ENCODE measurements at regions not wholly inside any gene's neighbourhood (a gene's known extent, or its start where the extent isn't known, plus 50 kb on each side); places are given as distances from the start of the nearest gene placed in this dataset.
A peak's percentile ranks its signal among the peaks of the same experiment; 100 is the strongest.

DNA sequence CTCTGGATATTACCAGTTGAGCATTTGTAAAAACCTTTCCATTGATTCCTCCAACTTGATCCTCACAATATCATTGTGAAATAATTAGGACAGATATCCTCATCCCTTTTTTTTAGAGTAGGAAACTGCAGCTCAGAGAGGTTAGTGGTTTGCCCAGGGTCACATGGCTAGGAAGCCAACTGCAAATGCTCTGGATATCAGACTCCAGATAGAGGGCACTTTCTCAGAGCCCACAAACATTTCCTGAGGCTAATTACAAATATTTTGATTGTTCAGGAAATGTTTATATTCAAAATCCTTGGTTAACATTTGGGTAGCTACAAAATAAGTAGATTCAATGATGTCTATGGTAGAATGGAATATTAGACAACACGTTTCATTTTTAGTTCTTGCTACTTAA, 154.8 kb upstream of the DPYD start:
- no peak for DNase-seq (ENCODE audit: low spot score)

DNA sequence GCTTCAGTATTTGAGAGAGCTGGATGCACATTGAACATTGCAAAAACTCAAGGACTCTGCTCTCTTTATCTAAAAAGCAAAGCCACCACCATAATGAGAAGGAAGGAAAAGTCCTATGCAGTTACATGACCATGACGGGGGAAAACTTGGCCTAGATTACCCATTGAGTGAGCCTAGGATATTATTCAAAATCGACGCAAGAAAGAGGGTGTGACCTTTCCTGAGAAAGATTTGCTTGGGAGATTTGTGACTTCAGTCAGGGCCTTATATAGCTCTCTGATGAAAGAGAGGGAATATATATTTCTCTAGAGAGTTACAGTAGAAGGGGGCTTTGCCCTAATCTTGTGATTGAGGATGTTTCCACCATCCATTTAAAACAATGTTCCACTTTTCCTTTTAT, 153.0 kb upstream of the DPYD start:
- DNase-seq (ENCODE audit: low spot score), result no peak

DNA sequence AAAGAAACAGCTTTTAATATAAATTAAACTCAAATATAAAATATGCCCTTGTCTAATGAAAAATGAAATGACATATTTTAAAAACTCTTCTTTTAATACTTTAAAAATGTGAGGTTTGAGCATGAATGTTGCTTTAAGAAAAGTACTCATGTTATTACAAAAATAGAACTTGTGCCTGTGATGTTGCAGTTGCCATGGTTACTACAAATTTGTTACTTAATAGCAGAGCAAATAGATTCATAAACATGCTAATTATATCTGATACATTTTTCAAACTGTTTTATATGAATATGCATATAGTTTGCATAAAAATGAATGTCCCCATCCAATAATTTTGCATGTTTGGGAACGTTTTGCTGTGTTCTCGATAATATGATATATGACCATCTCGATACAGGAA, 152.3 kb upstream of the DPYD start:
- no peak for DNase-seq (ENCODE audit: low spot score)

DNA sequence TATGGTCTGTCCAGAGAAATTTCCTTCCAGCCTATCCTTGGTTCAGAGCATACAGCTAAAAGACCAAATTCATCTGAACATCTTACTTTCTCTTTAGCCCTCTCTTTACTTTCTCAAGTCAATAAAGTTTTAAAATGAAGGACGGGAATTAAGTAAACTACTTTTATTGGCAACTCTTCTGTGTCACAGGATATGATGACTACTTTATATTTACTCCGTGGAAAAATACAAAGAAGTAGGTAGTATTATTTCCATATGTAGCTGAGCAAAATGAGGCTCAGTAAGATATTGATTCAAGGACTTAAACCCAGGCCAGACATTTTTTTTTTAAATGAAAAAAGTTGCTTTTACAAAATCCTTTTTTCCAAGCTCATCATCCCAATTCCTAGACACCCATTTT, 151.2 kb upstream of the DPYD start:
- DNase-seq (ENCODE audit: low spot score), result no peak

DNA sequence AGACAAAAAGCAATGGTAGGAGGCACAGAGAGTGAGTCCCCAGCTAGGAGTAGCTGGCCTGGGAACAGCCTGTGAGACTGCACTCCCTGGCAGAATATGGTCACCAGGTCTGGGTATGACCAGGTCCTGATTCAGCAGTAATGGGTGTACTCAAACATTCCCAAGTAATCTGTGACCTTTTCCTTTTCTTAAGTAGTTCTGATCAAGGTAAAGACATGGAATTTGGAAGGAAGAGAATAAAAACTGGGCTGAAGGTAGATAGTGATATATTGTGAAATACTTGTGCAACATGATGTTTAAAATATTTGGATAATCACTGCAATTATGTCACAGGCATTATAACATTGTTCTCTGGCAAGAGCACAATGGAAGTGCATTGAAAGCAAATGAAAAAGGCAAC, 147.2 kb upstream of the DPYD start:
- no peak for DNase-seq (ENCODE audit: low spot score)

DNA sequence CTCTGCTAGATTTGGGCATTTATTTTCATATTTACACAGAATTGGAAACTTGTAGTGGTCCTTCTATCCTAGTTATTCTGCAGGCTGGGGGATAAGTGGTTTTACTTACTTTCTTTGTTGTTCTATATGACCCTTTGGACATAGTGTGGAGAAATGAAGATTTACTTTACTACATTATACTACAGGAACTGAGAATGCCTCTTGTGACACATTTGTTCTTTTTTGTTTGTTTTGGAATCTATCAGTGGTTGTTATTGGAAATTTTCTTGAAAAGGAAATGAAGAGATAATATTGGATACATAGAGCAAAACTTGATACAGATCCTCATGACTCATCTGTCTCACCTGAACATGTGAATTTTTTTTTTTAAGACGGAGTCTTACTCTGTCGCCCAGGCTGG, 146.1 kb upstream of the DPYD start:
- no peak for DNase-seq (ENCODE audit: low spot score)

DNA sequence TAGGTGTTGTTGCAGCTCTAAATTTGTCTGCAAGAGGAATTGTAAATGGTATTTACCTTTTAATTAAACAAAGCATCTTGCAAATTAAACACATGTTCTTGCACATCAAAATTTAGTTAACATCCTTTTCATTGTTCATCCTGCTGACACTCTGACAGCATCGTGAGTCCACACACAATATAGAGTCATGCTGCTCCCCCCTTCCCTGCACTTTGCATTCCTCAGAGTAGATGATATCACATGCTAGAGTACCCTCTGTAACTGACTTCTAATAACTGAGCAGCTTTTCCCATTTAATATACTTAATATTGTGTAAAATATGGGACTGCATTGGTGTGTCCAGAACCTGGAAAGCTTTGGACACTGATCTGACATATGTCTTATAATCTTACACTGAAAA, 138.8 kb upstream of the DPYD start:
- DNase-seq (ENCODE audit: low spot score), result no peak

DNA sequence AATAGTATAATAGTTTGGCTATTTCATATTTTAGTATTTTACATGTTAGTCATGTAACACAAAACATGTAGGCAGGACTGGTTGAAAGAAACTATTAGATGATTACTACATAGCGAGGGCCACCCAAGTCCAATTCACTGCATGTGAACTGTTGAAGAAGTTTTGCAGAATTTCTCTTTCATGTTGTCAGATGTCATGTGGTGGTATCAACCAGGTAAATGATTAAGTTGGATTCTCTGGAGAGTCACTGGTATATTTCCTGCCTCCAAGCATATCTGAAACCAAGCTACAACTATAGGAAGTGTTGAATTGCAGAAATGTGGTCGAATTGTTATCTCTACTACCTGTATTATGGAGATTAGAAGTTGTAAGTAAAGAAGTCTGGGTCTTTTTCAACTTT, 137.8 kb upstream of the DPYD start:
- DNase-seq (ENCODE audit: low spot score), result no peak

DNA sequence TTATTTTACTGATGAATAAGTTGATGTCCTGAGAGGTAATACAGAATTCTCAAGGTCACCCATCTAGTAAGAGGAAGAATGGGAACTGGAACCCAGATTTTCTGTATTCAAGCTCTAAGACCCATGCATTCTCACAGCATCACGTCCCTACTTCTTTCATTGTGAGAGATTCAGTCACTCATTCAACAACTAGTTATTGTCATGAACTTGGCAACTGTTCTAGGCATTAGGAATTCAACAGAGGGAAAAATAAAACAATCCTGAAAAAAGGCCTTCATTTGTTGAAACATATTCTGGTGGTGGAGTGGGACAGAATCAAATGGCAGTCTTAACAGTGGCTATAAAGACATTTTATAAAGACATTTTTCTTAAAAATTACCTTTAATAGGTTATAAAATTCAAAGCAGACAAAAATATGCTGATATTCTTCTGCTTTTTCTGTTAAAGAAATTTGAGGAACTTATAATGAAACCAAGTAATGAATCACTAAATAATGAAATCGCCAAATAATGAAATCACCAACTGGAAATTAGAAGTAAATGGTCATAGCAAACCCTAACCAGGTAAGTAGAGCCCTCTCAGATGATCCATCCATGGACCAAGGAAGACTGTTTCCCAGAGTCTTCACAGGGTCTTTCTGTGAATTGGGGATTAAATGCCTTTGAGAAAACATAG, 136.5 kb upstream of the DPYD start:
- DNase-seq (ENCODE audit: low spot score), result no peak

DNA sequence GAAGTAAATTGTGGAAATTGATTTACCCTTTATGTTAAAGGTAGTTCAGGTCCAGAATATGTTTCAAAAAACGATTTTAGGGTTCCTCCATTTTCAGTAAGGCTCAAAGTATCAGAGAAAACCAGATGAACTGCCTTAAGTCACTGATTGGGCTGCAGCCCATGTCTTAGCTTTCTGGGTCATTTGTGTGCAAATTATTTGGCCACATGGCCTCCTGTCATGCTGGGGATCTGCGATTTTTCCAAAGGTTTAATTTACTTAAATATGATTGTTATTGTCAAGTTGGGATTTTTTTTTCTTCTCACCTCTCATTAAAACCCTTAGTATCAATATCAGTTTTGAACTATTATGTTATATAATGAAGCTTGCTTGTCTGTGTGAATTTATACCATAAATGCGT, 135.9 kb upstream of the DPYD start:
- no peak for DNase-seq (ENCODE audit: low spot score)

DNA sequence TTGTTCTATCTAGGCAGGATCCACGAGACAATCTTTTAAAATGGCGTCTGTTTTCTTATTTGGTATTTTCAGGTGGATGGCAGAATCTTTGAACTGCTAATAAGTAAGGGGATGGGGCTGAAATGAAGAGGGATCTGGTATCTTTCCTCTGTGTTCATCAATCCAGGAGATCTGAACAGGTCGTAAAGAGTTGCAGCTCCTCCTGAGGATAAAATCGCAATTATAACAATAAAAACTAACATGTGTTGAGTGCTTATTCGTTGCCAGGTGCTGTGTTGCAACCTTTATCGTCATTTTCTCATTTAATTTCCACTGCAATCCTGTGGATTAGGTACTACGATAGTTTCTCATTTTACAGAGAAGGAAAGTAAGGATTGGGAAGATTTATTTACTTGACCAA, 134.6 kb upstream of the DPYD start:
- no peak for DNase-seq (ENCODE audit: low spot score)

DNA sequence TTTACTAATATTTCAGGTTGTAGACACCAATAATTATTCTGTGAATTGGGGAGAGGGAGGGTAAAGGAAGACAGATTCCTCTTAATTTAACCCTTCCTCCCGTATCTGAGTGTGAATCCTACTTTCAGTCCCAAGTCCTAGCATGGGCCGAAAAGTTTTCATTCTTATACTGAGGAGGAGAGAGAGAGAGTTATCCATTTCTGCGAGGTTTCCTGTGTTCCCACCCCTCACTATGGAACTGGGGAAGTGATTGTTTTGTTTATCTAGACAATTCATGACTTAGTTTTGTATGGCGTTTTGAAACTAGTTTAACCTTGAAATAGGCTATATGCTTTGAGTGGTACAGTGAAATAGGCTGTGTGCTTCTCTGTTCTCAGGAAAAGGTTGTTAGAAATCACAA, 134.0 kb upstream of the DPYD start:
- no peak for DNase-seq (ENCODE audit: low spot score)

DNA sequence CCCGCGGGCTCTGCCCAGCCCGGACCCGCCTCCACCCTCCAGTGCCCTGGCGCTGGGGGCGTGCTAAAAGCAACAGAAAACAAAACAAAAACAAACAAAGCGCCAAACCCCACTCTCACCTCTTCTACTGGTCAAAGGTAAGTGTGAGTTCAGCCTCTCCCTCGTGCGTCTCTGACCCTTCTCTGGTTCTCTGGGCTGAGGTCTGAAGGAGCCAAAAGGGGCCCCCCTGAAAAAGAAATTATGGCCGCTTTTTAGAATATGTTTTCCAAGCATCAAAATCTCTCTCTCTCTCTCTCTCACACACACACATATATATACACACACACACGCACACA, 133.5 kb upstream of the DPYD start:
- DNase-seq (ENCODE audit: low spot score), result no peak

DNA sequence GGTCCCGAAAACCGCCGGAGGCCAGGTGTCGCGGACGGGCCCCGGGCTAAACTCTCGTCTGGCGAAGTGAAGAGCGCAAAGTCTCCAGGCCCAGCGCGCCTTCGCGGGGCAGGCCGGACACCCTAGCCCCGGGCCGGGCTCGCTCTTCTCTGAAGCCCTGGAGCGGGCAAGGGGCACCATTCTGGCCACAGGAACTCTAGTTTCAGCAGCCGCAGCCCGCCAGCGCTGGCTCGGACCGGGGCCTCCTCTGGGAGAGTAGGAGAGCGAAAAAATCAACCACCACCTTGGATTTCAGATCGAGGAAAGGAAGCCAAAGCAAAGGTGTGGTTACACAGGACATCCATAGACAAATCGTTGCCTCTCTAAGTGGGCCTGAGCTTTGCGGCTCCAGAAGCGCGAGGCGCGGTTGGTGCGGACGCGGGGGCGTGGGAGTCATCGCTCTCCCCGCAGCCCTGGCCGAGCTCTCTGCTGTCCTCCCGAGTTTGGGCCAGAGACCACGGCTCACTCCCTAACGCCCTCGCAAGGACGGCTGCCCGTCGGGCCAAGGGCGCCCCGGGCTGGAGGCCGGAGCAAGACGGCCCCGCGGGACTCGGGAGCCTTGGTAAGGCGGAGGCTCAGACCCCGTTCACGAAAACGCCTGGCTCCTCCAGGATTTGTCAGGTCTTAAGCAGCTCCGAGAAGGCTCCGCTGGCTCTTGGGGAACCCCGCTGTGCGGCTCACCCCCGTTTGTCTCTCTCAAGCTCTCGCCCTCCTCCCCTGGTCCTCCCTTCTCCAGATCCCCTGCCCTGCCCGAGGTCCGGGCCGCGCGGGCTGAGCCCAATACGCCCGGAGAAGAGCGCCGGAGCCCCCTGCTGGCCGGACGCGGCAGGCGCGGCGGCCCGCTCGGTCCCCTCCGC, 132.9 kb upstream of the DPYD start:
- peak; percentile 56 for DNase-seq (ENCODE audit: low spot score)

DNA sequence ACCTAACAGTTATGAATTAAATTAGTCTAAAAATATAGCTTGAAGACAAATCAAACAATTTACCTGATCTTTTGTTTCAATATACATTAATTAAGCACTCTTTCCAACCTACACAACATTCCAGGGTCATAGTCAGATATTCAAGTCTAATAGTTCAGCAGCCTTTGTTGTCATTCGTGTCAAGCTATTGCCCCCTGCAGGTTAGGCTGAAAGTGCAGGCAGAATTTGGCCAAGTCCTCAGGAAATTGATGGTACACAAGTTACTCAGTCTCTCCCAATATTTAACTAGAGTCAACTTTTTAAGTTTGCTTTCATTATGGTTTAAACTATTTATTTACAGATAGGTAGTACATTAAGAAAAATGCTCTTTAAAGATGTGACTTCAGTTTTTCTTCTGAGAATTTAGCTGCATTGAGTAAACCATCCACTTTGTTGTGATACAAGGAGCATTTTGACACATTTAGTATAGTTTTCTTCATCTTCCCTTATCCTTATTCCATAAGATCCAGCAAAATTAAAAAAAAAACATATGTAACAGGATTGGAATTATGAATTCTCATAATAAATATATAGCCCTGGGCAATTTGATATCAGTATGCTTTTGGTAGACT, 130.3 kb upstream of the DPYD start:
- peak; percentile 75 for DNase-seq (ENCODE audit: low spot score)

DNA sequence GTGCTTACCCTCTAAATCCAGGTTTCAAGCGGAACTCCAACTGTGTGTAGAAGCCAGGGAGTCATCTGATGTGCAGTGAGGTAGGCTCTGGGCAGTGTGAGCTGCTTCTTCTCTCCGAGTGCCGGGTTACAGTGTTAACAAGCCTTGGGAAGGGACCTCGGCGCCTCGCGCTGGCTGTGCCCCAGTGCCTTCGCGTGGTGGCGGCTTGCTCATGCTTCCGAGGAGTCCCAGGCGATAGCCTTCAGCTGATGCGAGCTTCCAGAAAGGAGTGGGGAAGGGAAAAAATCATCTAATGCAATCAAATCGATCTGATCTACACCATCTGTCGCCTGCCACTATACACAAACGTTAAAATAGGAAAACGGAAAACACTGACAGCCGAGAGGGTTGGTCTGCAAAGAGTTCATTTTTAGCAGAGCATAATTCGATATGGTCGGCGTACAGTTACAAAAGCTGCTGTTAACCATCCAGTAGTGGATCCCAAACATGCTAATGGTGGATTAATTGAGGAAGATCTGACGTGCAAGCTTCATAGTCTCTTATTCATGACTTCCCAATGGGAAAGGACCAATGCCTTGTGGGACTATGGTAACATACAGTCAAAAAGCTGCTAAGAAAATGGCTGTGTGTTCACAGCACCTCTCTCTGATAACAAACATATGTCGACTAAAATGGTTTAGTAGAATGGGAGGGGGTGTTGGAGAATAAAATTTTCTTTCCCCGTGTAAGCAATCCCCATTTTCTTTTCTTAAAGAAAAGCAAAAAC, 128.7 kb upstream of the DPYD start:
- no peak for DNase-seq (ENCODE audit: low spot score)

DNA sequence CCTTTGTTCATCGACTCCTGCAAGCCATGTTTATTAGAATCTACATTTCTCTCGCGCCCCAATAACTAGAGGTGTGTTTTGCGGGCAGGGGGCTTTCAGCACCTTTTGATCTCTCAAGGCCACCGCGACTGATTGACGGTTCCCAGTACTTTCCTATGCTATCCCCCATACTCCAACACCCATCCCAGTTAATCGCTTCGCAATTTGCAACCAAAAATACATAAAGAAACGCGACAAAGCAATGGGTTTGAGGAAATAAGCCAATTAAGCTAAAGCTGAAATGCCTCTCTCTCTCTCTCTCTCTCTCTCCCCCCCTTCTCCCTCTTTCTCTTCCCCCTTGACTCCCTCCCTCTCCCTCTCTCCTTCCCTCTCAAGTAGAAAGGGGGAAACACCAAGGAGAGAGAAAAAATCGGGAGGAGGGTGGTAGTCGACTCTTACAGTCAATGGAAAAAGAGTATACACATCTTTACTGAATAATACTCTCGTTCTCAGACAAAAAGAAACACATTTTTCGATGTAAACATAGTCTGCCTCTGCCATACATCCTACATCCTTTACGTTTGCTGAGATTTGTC, 128.0 kb upstream of the DPYD start:
- no peak for DNase-seq (ENCODE audit: low spot score)

DNA sequence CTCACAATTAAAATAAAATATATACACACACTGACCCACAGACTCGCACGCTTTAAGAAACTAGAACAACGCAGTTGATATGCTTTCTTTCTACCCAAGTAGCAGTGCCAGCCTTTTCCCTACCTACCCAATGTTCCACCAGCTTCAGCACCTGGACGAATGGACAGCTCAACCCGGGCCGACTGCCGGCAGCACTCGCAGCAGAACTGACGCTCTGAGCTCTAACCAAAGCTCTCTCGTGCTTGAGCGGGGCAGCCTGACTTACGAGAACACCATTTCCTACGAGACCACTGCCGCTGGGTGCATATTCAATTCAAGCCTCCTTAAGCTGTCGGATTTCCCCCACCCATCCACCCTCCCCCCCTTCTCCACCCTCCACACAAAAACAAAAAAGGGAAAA, 127.4 kb upstream of the DPYD start:
- peak; percentile 85 for DNase-seq (ENCODE audit: low spot score)

DNA sequence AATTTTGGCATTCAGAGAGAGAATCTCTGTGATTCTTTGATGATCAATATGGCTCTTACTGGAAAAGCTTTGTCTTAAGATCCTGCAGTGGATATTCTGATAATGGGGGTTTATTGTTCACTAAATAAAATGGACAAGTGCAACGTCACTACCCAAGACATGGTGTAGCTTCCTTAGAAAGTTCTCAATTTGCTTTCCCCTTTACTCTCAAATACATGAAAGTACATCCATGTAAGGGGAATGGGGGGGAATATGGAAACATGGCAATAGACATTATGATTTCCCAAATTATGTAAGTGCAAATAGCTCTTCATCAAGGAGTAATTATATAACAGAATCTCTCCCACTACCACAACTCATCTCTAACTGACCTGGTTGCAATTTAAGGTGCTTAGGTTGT, 126.3 kb upstream of the DPYD start:
- DNase-seq (ENCODE audit: low spot score), result no peak

DNA sequence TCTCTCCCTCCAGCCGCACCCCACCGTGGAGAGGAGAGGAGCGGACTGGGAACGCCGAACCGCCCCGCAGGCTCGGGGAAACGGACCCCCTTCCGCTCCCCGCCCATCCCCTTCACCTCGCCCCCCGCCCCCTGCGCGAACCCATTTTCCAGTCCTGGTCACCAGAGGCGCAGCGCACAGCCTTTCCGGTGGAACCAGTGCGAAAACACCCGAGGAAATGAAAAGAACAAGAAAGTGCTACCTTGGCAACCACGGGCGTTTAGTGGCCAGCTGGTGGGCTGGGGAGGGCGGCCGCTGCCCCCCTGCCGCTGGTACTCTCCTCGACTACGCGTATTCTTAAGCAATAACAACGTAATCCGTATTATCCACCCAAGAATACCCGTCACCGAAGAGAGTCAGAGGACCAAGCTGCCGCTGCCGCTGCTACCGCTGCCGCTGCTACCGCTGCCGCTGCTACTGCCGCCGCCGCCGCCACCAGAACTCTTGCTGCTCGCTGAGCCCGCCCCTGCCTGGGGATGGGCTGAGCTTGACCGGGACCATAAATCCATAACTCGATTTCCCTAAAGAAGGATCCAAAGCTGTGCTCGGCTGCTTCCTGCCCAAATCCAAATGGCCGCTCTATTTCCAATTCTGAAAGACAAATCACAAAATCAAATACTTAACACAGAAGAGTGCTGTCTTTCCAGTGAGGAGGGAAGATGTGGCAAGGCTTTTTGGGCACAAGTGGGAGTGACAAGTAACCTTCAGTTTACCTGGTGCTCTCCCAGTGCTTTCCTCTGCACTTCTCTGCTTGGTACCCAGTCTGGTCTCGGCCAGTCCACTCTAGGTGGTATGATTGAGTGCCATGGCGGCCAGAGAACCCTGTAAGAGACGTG, 125.2 kb upstream of the DPYD start:
- no peak for DNase-seq (ENCODE audit: low spot score)

DNA sequence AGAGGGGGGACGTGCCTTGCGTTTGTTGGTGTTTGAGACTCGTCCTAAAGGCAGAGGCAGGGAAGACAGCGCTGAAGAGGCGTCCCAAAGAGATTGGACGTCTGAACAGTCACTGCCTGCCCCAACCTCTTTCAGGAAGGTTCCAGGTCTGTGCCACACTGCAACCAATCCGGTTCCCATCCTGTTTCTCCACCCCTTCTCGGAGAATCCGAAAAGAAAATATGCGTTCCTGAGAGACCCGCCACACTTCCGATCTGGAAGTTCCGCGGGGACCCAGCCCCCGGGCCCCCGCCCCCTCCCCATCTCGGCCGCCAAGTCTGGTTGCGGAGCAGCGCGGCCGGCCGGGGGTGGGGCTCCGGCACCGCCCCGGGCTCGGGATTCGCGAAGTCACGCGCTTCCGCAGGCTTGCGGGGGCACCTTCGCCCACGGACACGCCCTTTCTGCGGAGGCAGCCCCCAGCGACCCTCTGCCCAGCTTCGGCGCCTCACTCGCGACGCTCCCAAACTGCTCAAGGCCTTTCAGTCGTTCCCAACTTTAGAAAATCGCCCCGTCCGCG, 124.5 kb upstream of the DPYD start:
- no peak for DNase-seq (ENCODE audit: low spot score)

Measured in ureter (tissue), 1 donor.